SK-N-SH (cell line): ENCODE measurements at regions not wholly inside any gene's neighbourhood (a gene's known extent, or its start where the extent isn't known, plus 50 kb on each side); places are given as distances from the start of the nearest gene placed in this dataset.

ENCODE experiments used
- JUND ChIP-seq: IDR thresholded peaks from 2 replicates; pipeline ENCODE4 v1.4.0; 2012
- MXI1 ChIP-seq: IDR thresholded peaks from 2 replicates; pipeline ENCODE4 v1.6.1; 2012; ENCODE audit warnings: mild to moderate bottlenecking, low read depth, low read length, improper control_type of control experiment
- POLR2AphosphoS5 ChIP-seq: IDR thresholded peaks from 2 replicates; pipeline ENCODE4 v1.6.1; 2012; ENCODE audit warnings: low read depth, low read length
- TF ChIP-seq, protein P1 (sequence below): fragments of 200-600 bp; sonication (generic); IDR thresholded peaks from 2 replicates; pipeline ENCODE4 v1.6.1; 2017; ENCODE audit warnings: antibody characterized with exemption, mild to moderate bottlenecking, moderate library complexity
- TF ChIP-seq, protein P2 (sequence below): IDR thresholded peaks from 2 replicates; pipeline ENCODE4 v1.4.0; 2012; ENCODE audit warnings: low read depth

DNA sequence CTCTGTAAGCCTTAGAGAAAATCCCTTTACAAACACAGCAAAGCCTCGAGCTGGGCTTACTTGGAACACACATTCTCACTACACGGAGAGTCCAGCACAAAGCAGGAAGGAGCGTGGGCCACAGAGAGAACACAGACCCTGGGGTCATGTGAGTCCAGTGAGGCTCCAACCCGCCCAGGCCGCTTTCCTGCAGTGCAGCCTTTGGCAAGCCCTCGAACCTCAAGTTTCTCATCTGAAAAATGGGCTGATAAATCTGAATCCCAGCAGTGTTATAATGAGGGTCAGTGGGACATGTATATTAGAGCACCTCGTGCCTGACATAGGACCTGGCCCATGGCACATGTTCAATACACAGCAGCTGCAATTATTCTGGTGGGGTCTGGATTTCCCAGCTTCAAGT, 305.5 kb upstream of the SULF2 start:
- TF ChIP-seq MXI1 (no peak), POLR2AphosphoS5 (no peak), JUND (no peak)
- TF ChIP-seq, protein P1, sequence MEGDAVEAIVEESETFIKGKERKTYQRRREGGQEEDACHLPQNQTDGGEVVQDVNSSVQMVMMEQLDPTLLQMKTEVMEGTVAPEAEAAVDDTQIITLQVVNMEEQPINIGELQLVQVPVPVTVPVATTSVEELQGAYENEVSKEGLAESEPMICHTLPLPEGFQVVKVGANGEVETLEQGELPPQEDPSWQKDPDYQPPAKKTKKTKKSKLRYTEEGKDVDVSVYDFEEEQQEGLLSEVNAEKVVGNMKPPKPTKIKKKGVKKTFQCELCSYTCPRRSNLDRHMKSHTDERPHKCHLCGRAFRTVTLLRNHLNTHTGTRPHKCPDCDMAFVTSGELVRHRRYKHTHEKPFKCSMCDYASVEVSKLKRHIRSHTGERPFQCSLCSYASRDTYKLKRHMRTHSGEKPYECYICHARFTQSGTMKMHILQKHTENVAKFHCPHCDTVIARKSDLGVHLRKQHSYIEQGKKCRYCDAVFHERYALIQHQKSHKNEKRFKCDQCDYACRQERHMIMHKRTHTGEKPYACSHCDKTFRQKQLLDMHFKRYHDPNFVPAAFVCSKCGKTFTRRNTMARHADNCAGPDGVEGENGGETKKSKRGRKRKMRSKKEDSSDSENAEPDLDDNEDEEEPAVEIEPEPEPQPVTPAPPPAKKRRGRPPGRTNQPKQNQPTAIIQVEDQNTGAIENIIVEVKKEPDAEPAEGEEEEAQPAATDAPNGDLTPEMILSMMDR, result no peak
- TF ChIP-seq, protein P2, sequence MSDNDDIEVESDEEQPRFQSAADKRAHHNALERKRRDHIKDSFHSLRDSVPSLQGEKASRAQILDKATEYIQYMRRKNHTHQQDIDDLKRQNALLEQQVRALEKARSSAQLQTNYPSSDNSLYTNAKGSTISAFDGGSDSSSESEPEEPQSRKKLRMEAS, result no peak
